ENCODE measurements at regions not wholly inside any gene's neighbourhood (a gene's known extent, or its start where the extent isn't known, plus 50 kb on each side); places are given as distances from the start of the nearest gene placed in this dataset.

DNA sequence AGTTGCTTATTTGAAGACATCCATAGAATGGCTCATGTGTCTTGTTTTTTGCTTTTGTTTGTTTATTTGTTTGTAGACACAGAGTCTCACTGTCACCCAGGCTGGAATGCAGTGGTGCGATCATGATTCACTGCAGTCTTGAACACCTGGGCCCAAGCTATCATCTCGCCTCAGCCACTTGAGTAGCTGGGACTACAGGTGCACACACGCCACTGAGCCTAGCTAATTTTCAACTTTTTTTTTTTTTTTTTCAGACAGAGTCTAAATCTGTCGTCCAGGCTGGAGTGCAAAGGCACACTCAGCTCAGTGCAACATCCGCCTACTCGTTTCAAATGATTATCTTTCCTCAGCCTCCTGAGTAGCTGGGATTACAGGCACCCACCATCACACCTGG lies 83.3 kb upstream of the KLF6 start:
- TF ChIP-seq MAX (CRISPR knock-in tag; IDR thresholded peaks at IDR 0.05) (no peak), CTCF (IDR thresholded peaks at IDR 0.05 in 2 of 3, conservative IDR thresholded peaks at IDR 0.05 in 1 of 3; ENCODE audit: insufficient read depth in 2 of 3, low read depth in 1 of 3, low read length in 3 of 3) (no peak)
- TF ChIP-seq, protein P1, sequence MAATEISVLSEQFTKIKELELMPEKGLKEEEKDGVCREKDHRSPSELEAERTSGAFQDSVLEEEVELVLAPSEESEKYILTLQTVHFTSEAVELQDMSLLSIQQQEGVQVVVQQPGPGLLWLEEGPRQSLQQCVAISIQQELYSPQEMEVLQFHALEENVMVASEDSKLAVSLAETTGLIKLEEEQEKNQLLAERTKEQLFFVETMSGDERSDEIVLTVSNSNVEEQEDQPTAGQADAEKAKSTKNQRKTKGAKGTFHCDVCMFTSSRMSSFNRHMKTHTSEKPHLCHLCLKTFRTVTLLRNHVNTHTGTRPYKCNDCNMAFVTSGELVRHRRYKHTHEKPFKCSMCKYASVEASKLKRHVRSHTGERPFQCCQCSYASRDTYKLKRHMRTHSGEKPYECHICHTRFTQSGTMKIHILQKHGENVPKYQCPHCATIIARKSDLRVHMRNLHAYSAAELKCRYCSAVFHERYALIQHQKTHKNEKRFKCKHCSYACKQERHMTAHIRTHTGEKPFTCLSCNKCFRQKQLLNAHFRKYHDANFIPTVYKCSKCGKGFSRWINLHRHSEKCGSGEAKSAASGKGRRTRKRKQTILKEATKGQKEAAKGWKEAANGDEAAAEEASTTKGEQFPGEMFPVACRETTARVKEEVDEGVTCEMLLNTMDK (IDR thresholded peaks at IDR 0.05; ENCODE audit: borderline replicate concordance, insufficient read depth, low read depth, low read length, poor library complexity, severe bottlenecking), result no peak
- TF ChIP-seq, protein P2, sequence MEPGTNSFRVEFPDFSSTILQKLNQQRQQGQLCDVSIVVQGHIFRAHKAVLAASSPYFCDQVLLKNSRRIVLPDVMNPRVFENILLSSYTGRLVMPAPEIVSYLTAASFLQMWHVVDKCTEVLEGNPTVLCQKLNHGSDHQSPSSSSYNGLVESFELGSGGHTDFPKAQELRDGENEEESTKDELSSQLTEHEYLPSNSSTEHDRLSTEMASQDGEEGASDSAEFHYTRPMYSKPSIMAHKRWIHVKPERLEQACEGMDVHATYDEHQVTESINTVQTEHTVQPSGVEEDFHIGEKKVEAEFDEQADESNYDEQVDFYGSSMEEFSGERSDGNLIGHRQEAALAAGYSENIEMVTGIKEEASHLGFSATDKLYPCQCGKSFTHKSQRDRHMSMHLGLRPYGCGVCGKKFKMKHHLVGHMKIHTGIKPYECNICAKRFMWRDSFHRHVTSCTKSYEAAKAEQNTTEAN (CRISPR knock-in tag; IDR thresholded peaks at IDR 0.05), result no peak
- TF ChIP-seq, protein P3, sequence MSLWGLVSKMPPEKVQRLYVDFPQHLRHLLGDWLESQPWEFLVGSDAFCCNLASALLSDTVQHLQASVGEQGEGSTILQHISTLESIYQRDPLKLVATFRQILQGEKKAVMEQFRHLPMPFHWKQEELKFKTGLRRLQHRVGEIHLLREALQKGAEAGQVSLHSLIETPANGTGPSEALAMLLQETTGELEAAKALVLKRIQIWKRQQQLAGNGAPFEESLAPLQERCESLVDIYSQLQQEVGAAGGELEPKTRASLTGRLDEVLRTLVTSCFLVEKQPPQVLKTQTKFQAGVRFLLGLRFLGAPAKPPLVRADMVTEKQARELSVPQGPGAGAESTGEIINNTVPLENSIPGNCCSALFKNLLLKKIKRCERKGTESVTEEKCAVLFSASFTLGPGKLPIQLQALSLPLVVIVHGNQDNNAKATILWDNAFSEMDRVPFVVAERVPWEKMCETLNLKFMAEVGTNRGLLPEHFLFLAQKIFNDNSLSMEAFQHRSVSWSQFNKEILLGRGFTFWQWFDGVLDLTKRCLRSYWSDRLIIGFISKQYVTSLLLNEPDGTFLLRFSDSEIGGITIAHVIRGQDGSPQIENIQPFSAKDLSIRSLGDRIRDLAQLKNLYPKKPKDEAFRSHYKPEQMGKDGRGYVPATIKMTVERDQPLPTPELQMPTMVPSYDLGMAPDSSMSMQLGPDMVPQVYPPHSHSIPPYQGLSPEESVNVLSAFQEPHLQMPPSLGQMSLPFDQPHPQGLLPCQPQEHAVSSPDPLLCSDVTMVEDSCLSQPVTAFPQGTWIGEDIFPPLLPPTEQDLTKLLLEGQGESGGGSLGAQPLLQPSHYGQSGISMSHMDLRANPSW (CRISPR knock-in tag; IDR thresholded peaks at IDR 0.05), result no peak

Measured in K562 (cell line).